Type B pancreatic cell (in vitro differentiated cells): ENCODE measurements at regions not wholly inside any gene's neighbourhood (a gene's known extent, or its start where the extent isn't known, plus 50 kb on each side); places are given as distances from the start of the nearest gene placed in this dataset.

Source experiments
- DNase-seq: peaks from one replicate; pipeline ENCODE4 v3.0.0; 2021; ENCODE audit warnings: mixed read lengths; ENCODE audit not compliant: unreplicated experiment; ENCODE audit errors: extremely low spot score
- H3K27ac Mint-ChIP-seq: 2 replicates; pipeline ENCODE4 v1.8.0; 2021; ENCODE audit warnings: mild to moderate bottlenecking, mixed read lengths
- H3K27me3 Mint-ChIP-seq: 2 replicates; pipeline ENCODE4 v1.8.0; 2021; ENCODE audit warnings: mixed read lengths
- H3K36me3 Mint-ChIP-seq: 2 replicates; pipeline ENCODE4 v1.8.0; 2021; ENCODE audit warnings: mixed read lengths
- H3K4me1 Mint-ChIP-seq: one replicate; pipeline ENCODE4 v1.8.0; 2021; ENCODE audit warnings: mixed read lengths; ENCODE audit not compliant: unreplicated experiment
- H3K4me3 Mint-ChIP-seq: 2 replicates; pipeline ENCODE4 v1.8.0; 2021; ENCODE audit warnings: mild to moderate bottlenecking, mixed read lengths
- H3K9me3 Mint-ChIP-seq: 2 replicates; pipeline ENCODE4 v1.8.0; 2021; ENCODE audit warnings: mixed read lengths
- CTCF ChIP-seq: fragments of 200-600 bp; sonication (generic); conservative IDR thresholded peaks from 2 replicates; pipeline ENCODE4 v1.5.0; 2021; ENCODE audit warnings: antibody characterized with exemption, mild to moderate bottlenecking

DNA sequence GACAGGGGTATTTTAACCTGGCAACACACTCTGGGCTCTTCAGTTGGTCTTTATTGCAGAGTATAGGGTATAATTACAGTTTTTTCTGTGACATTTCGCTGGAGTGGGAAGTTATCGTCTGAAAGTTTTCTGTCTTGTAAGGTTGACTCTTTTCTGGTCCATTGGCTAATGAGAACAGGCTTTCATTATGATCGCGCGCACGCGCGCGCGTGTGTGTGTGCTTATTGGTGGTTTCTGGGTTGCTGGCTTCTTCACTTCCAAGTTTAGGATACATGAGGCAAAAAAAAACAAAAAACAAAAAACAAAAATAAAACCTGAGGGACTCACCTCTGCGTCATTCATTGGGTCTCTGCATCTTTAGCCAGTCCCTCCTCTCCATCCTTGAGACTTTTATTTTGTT lies 68.7 kb upstream of the MYOCD start:
- Mint-ChIP-seq H3K9me3 (no peaks in the 10 kb centered on the region), H3K4me3 (no peak overlapping the region), H3K27me3 (peaks cover 4% of the 10 kb centered on the region), H3K4me1 (peaks cover 9% of the 10 kb centered on the region), H3K27ac (no peak overlapping the region), H3K36me3 (no peaks in the 10 kb centered on the region)
- no peak for TF ChIP-seq CTCF
- DNase-seq = no peak

- Mint-ChIP-seq H3K27me3 (peaks cover 4% of the 10 kb centered on the region), H3K9me3 (no peaks in the 10 kb centered on the region), H3K36me3 (no peaks in the 10 kb centered on the region), H3K4me3 (no peak overlapping the region), H3K27ac (no peak overlapping the region), H3K4me1 (peaks cover 9% of the 10 kb centered on the region)
- DNase-seq = no peak
- no peak for TF ChIP-seq CTCF
Measured at GRCh38 chr17:12597895-12598294, 67.8 kb upstream of the MYOCD start.

DNA sequence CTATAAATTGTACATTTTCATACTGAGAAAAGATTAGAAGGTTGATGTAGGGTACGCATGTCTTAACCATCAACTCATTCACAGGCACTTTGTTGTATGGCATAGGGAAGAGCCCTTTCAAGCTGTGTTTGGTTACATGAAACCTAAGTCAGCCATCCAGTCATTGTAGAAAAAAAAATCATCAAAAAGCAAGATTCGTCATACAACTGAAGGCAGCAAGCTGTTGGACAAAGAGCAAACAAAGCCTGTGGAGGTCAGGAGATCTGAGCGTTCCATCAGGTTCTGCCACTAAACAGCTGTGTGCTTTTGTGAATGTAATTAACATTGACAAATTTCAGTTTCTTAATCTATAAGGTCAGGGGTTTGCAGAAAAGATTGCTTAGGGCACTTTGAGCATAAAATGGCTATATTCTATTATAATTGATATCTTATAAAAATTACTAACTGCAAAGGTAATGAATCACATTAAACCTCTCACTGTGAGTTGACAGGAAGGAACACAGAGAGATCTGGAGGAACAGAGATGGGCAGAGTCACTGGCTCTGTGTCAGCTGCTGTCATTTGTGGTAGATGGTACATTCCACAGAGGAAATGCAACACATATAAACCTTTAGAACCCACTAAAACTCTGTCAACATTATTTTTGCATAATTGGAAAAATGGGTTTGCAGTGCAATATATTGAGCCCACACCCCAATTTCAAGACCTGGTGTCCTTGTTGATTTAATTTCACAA lies 66.3 kb upstream of the MYOCD start:
- H3K36me3 Mint-ChIP-seq = no peaks in the 10 kb centered on the region
- DNase-seq = no peak
- no peak for TF ChIP-seq CTCF
- no peaks in the 10 kb centered on the region for H3K9me3 Mint-ChIP-seq
- no peak overlapping the region for H3K4me3 Mint-ChIP-seq
- peaks cover 4% of the 10 kb centered on the region for H3K27me3 Mint-ChIP-seq
- H3K27ac Mint-ChIP-seq = no peak overlapping the region
- H3K4me1 Mint-ChIP-seq = peaks cover 9% of the 10 kb centered on the region

- Mint-ChIP-seq H3K9me3 (no peaks in the 10 kb centered on the region), H3K4me1 (peaks cover 9% of the 10 kb centered on the region), H3K36me3 (no peaks in the 10 kb centered on the region), H3K27me3 (peaks cover 4% of the 10 kb centered on the region), H3K27ac (no peak overlapping the region), H3K4me3 (no peak overlapping the region)
- TF ChIP-seq CTCF = no peak
- no peak for DNase-seq
Measured at GRCh38 chr17:12600349-12600748, 65.3 kb upstream of the MYOCD start.

- H3K4me1 Mint-ChIP-seq = peaks cover 8% of the 10 kb centered on the region
- no peak overlapping the region for H3K4me3 Mint-ChIP-seq
- DNase-seq = no peak
- H3K27ac Mint-ChIP-seq = no peak overlapping the region
- TF ChIP-seq CTCF = no peak
- no peaks in the 10 kb centered on the region for H3K36me3 Mint-ChIP-seq
- peaks cover 4% of the 10 kb centered on the region for H3K27me3 Mint-ChIP-seq
- no peaks in the 10 kb centered on the region for H3K9me3 Mint-ChIP-seq
Measured at GRCh38 chr17:12603566-12603965, 62.1 kb upstream of the MYOCD start.
